Fibroblast of lung (primary cell): ENCODE measurements at regions not wholly inside any gene's neighbourhood (a gene's known extent, or its start where the extent isn't known, plus 50 kb on each side); places are given as distances from the start of the nearest gene placed in this dataset.

Source experiments
- DNase-seq, 2 donors: peaks; one replicate each; pipeline versions ENCODE4 v3.0.0 to v3.0.0-alpha.2; 2010; ENCODE audit warnings: low read depth in 2 of 2
- H2AFZ ChIP-seq: 2 replicates; pipeline ENCODE4 v1.5.1; 2012; ENCODE audit warnings: low read length, control low read depth, inconsistent platforms
- H3K27ac ChIP-seq: 2 replicates; pipeline ENCODE4 v1.5.1; 2011; ENCODE audit warnings: low read length, control low read depth; ENCODE audit not compliant: insufficient read depth
- H3K27me3 ChIP-seq: 2 replicates; pipeline ENCODE4 v1.5.1; 2011; ENCODE audit warnings: mild to moderate bottlenecking, low read length; ENCODE audit not compliant: control insufficient read depth, insufficient read depth
- H3K36me3 ChIP-seq: 2 replicates; pipeline ENCODE4 v1.5.1; 2011; ENCODE audit warnings: low read length; ENCODE audit not compliant: control insufficient read depth, insufficient read depth
- H3K4me1 ChIP-seq: 2 replicates; pipeline ENCODE4 v1.5.1; 2011; ENCODE audit warnings: low read length; ENCODE audit not compliant: control insufficient read depth, insufficient read depth; ENCODE audit errors: extremely low read depth
- H3K4me2 ChIP-seq: 2 replicates; pipeline ENCODE4 v1.5.1; 2011; ENCODE audit warnings: low read length, control low read depth; ENCODE audit not compliant: insufficient read depth; ENCODE audit errors: extremely low read depth
- H3K4me3 ChIP-seq, 4 experiments: fragments of 200-600 bp in 1 of 4; sonication (generic) in 1 of 4; replicated peaks in 1 of 4; 2 replicates each; pipeline ENCODE4 v1.5.1; 2011 to 2016; ENCODE audit warnings: low read length in 4 of 4, low read depth in 3 of 4, mild to moderate bottlenecking in 3 of 4, control low read depth in 2 of 4, inconsistent platforms in 1 of 4, mixed read lengths in 1 of 4; ENCODE audit not compliant: insufficient read depth in 1 of 4; ENCODE audit errors: control extremely low read depth in 1 of 4
- H3K79me2 ChIP-seq: 2 replicates; pipeline ENCODE4 v1.5.1; 2012; ENCODE audit warnings: mild to moderate bottlenecking, low read length, inconsistent platforms; ENCODE audit not compliant: control insufficient read depth, insufficient read depth
- H3K9ac ChIP-seq: 2 replicates; pipeline ENCODE4 v1.5.1; 2011; ENCODE audit warnings: mild to moderate bottlenecking, low read length, control low read depth; ENCODE audit not compliant: insufficient read depth
- H3K9me3 ChIP-seq: 2 replicates; pipeline ENCODE4 v1.5.1; 2012; ENCODE audit warnings: low read depth, low read length; ENCODE audit not compliant: control insufficient read depth, insufficient read depth
- H4K20me1 ChIP-seq: 2 replicates; pipeline ENCODE4 v1.5.1; 2011; ENCODE audit warnings: low read length; ENCODE audit not compliant: control insufficient read depth, insufficient read depth; ENCODE audit errors: extremely low read depth
- EZH2 ChIP-seq: IDR thresholded peaks from 2 replicates; pipeline ENCODE4 v1.5.1; 2012; ENCODE audit warnings: low read length, control low read depth, mild to moderate bottlenecking; ENCODE audit errors: missing control alignments
- TF ChIP-seq, protein P1 (sequence below), 2 donors: IDR thresholded peaks in 1 of 2; conservative IDR thresholded peaks in 1 of 2; 1 replicate in 1 of 2; 2 replicates in 1 of 2; pipeline ENCODE4 v1.5.1; 2011 to 2012; ENCODE audit warnings: low read length in 2 of 2, control low read depth in 1 of 2, inconsistent platforms in 1 of 2, low read depth in 1 of 2, mild to moderate bottlenecking in 1 of 2

GRCh38 chr1:232561381-232561780 lies 68.6 kb downstream of the SIPA1L2 start:
- Histone ChIP-seq H3K4me2 (no peak overlapping the region), H3K36me3 (no peaks in the 10 kb centered on the region), H3K79me2 (no peaks in the 10 kb centered on the region), H2AFZ (no peak overlapping the region), H3K27ac (no peak overlapping the region), H3K9me3 (no peaks in the 10 kb centered on the region), H3K27me3 (no peaks in the 10 kb centered on the region), H3K4me1 (no peaks in the 10 kb centered on the region), H3K9ac (no peak overlapping the region), H3K4me3 (no peak overlapping the region), H4K20me1 (no peaks in the 10 kb centered on the region)
- DNase-seq, result no peak
- TF ChIP-seq, protein P1, sequence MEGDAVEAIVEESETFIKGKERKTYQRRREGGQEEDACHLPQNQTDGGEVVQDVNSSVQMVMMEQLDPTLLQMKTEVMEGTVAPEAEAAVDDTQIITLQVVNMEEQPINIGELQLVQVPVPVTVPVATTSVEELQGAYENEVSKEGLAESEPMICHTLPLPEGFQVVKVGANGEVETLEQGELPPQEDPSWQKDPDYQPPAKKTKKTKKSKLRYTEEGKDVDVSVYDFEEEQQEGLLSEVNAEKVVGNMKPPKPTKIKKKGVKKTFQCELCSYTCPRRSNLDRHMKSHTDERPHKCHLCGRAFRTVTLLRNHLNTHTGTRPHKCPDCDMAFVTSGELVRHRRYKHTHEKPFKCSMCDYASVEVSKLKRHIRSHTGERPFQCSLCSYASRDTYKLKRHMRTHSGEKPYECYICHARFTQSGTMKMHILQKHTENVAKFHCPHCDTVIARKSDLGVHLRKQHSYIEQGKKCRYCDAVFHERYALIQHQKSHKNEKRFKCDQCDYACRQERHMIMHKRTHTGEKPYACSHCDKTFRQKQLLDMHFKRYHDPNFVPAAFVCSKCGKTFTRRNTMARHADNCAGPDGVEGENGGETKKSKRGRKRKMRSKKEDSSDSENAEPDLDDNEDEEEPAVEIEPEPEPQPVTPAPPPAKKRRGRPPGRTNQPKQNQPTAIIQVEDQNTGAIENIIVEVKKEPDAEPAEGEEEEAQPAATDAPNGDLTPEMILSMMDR (conservative IDR thresholded peaks at IDR 0.05 in 1 of 2, IDR thresholded peaks at IDR 0.05 in 1 of 2; ENCODE audit: low read depth in 1 of 2, low read length in 2 of 2), result no peak
- TF ChIP-seq EZH2, result no peak

DNA sequence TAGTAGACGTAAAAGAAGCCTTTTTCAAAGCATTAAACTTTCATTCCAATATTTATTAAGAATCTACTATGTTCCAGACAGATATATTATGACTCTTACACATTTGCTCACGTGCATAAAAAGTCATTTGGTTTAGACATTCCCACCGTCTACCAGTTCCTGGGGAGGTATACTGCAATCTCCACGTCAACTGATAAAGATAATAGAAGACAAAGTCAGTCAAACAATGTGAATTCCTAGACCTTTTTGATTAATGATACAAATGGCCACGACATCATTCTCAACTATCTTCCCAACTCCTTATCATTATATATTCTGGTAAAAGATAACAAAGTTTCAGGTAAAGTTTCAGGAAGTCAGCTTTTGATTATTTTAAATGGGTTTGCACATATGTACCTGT lies 69.0 kb downstream of the SIPA1L2 start:
- no peak for DNase-seq
- no peaks in the 10 kb centered on the region for H4K20me1 ChIP-seq
- H3K9ac ChIP-seq, result no peak overlapping the region
- H3K9me3 ChIP-seq, result no peaks in the 10 kb centered on the region
- no peak overlapping the region for H3K4me2 ChIP-seq
- H3K27ac ChIP-seq, result no peak overlapping the region
- H3K79me2 ChIP-seq, result no peaks in the 10 kb centered on the region
- H2AFZ ChIP-seq, result no peak overlapping the region
- H3K27me3 ChIP-seq, result no peaks in the 10 kb centered on the region
- no peaks in the 10 kb centered on the region for H3K4me1 ChIP-seq
- H3K36me3 ChIP-seq, result no peaks in the 10 kb centered on the region
- no peak for TF ChIP-seq EZH2
- TF ChIP-seq, protein P1 (conservative IDR thresholded peaks at IDR 0.05 in 1 of 2, IDR thresholded peaks at IDR 0.05 in 1 of 2; ENCODE audit: low read depth in 1 of 2, low read length in 2 of 2), result no peak
- H3K4me3 ChIP-seq, result no peak overlapping the region

DNA sequence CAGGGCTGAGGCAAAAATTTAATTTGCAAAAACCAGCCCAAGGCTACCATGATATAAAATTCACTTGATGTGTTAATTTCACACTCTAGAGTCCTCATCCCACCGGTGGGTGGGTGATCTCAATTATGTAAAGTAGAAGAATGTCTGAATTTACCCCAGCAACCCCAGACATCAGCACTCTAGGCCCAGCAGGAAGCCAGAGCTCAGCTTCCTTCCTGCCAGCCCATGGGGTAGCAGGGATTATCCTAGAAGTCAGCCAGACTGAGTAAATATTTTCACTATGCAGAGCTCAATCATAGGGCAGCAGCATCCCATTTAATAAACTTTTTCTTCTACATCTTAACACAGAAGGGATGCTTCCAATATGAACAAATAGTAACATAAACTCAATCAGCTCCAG lies 71.0 kb downstream of the SIPA1L2 start:
- H4K20me1 ChIP-seq, result no peaks in the 10 kb centered on the region
- H3K27ac ChIP-seq, result no peak overlapping the region
- no peak overlapping the region for H3K4me3 ChIP-seq
- H3K36me3 ChIP-seq, result no peaks in the 10 kb centered on the region
- no peaks in the 10 kb centered on the region for H3K27me3 ChIP-seq
- no peaks in the 10 kb centered on the region for H3K4me1 ChIP-seq
- TF ChIP-seq, protein P1 (conservative IDR thresholded peaks at IDR 0.05 in 1 of 2, IDR thresholded peaks at IDR 0.05 in 1 of 2; ENCODE audit: low read depth in 1 of 2, low read length in 2 of 2), result no peak
- TF ChIP-seq EZH2, result no peak
- H3K79me2 ChIP-seq, result no peaks in the 10 kb centered on the region
- no peak for DNase-seq
- no peak overlapping the region for H3K9ac ChIP-seq
- no peak overlapping the region for H2AFZ ChIP-seq
- H3K4me2 ChIP-seq, result no peak overlapping the region
- H3K9me3 ChIP-seq, result no peaks in the 10 kb centered on the region
